HG03108 (cell line): ENCODE measurements at regions not wholly inside any gene's neighbourhood (a gene's known extent, or its start where the extent isn't known, plus 50 kb on each side); places are given as distances from the start of the nearest gene placed in this dataset.

Source experiments
- ATAC-seq: cut with Tn5 transposase; IDR thresholded peaks from one replicate; pipeline ENCODE4 v1.9.1; 2021; ENCODE audit warnings: moderate library complexity; ENCODE audit not compliant: unreplicated experiment

- no peak for ATAC-seq
Observed at GRCh38 chr18:40921845-40922629, 1033.0 kb upstream of the PIK3C3 start.

DNA sequence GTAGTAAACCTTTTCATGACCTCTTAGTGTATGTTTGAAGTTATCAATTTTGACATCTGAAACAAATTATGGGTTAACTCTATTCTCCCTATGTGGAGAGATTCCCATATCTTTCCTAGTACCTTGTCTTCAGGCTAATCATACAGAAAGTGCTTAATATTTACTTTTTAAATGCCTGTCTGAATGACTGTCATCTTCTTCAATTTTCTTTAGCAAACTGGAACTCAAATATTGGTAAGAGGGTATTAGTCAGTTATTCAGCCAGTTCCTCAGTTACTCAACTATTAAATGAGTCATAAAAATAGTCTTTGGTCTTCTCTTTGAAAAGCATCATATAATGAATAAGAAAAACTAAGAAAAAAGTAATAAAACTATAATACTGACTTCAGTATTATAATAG lies 1038.0 kb upstream of the PIK3C3 start:
- ATAC-seq, result no peak

DNA sequence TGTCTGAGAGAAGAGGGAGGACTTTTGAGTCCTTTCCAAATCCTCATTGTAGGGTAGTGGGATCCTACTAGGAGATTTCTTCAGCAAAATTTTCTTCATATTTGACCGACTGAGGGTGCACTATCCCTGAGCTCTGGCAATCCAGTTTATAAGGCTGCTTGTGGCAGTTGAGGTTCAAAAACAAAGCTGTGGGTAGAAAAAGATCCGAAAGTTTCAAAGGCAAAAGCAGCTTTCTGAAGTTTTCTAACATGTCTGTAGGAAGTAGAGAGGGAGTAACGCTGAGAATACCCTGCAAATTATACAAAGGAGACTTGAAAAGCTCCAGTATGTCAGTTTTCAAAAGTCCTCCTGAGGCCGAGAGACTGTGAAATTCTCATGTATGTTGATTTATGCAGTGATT lies 1039.3 kb upstream of the PIK3C3 start:
- ATAC-seq, result no peak

GRCh38 chr18:40911582-40912254 lies 1043.3 kb upstream of the PIK3C3 start:
- ATAC-seq, result no peak

- ATAC-seq, result no peak
Observed at GRCh38 chr18:40911041-40911440, 1044.0 kb upstream of the PIK3C3 start.

GRCh38 chr18:40907842-40908241 lies 1047.2 kb upstream of the PIK3C3 start:
- ATAC-seq, result no peak

DNA sequence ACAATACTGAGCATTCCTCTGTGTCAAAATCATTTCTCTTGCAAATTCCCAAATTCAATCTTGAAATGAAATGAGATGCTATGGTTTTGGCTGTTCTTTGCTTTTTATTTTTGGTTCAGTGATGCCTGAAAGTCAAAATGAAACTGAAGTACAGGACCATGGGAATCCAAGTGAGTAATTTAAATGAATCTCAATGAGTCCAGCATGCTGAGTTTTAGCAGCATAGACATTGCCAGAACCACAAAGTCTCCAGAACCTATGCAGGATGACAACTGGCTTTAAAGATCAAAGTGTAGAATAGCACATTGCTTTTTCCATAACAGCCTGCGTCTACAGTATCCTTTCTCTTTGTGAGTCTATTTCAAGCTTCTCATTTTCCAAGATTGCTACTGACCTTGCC lies 1050.7 kb upstream of the PIK3C3 start:
- ATAC-seq, result no peak

DNA sequence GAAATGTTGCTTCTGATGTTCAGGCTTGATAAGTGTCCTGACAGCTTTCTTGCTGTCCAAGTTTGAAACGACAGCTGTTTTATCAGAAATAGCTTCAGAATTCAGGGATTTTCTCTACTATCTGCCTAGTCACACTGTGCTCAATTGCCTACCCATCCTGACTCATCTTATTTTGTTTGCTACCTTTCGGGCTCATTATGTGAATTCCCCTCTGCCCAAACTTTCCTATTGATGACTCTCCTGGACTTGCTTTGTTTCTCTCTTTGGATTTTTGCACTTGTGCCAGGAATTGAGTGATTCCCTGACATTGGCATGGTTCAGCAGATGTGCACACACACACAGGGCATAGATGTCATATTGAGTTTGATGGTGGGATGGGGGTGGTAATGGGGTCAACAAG lies 1052.6 kb upstream of the PIK3C3 start:
- ATAC-seq, result no peak

- ATAC-seq, result no peak
Observed at GRCh38 chr18:40897884-40898283, 1057.2 kb upstream of the PIK3C3 start.

- ATAC-seq, result no peak
Observed at GRCh38 chr18:40883271-40883670, 1071.8 kb upstream of the PIK3C3 start.

- ATAC-seq, result no peak
Observed at GRCh38 chr18:40882468-40882867, 1072.6 kb upstream of the PIK3C3 start.

DNA sequence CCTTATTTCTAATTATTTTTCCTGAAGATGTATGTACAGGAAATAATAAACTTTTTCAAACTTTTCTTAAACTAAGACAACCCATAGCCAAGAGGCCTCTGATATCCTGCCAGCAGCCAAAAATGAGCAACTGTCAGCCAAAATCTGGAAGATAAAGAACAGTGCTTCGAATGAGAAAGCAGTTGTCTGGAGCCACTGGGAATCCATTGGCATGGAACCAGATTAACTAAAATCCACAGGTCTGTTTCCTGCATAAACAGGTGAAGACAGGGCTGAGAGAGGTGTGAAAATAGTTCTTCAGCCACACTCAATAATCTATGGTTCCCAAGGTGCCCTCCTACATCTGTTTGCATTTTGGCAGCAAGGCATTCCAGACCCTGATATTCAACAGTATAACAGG lies 1076.7 kb upstream of the PIK3C3 start:
- ATAC-seq, result no peak

- ATAC-seq, result no peak
Observed at GRCh38 chr18:40877096-40877495, 1077.9 kb upstream of the PIK3C3 start.

GRCh38 chr18:40875101-40875615 lies 1079.9 kb upstream of the PIK3C3 start:
- ATAC-seq, result no peak

DNA sequence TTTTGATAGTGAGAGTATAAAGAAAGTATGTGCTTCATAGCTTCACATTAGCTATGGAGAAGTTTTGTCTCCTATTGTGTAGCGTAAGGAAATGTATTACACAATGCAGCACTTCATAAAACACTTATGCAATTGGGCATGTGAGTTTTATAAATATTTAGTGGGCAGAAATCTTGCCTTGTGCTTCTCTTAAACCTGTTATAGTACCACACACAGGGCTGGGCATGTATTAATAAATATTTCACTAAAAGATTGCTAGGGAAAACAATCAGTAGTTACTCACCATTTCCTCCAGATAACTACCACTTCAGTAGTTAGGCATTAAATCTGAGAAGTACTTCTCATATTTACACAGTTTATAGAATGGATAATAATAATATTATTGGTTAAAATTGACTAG lies 1080.8 kb upstream of the PIK3C3 start:
- no peak for ATAC-seq

- ATAC-seq, result no peak
Observed at GRCh38 chr18:40868110-40868858, 1086.8 kb upstream of the PIK3C3 start.

DNA sequence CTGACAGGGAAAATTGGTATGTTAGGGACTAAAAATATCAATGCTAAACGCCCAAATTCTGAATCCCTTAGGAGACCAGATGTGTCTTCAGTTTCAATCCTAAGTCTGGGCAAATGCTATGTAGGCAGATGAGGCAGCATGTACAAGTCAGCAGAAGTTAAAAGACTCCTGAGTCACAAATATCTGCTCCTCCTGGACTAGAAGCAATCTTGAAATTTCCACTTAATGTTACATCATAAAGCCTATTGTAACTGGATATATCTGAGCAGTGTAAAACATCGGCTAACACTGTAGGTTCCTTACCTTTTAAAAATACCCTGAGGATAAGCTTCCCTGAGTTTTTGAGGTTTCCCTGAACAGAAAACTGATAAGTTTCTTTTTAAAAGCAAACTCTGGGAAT lies 1087.6 kb upstream of the PIK3C3 start:
- ATAC-seq, result no peak

- no peak for ATAC-seq
Observed at GRCh38 chr18:40866968-40867367, 1088.1 kb upstream of the PIK3C3 start.

DNA sequence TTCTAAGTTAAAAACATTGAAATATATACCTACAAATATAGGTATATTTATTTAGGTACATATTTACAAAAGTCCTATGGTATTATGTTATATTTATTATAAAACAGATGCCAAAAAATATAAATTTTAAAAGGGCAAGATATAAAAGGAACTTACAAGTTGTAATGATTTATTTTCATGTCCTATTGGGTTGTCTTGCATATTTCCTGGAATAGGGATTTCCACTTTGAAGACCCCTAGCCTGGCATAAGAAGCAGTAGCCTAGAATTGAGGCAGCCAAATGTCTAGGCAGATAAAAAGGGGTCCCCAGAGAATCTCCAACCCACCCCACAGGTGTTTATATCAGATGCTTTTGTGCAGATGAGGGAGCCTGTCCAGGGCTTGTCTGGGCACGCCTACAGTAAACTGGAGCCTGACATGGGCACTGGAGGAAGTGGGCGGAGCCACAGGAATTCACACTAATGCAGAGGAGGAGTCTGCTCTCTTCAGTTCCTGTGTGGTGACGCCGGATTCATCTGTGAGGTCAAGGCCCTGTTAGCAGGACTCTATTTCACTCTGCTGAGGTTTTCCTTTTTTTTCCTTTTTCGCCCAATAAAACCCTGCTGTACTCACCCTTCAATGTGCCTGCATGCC lies 1088.9 kb upstream of the PIK3C3 start:
- no peak for ATAC-seq

DNA sequence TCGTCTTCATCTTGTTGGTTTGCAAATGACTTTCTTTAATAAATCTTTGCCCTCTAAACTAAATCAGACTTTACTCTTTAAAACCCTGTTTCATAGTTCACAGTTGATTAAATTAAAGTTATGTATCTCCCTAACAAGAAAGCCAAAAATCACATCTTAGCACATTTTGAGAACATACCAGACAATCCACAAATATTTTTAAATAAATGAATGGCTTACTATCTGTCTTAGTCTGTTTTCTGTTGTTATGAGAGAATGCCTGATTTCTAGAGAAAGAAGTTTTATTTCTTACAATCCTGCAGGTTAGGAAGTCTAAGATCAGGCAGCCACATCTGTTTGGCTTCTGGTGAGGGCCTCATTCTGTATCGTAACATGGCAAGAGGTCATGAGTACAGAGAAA lies 1090.2 kb upstream of the PIK3C3 start:
- ATAC-seq, result no peak

- no peak for ATAC-seq
Observed at GRCh38 chr18:40863801-40864200, 1091.2 kb upstream of the PIK3C3 start.
